ENCODE measurements at regions not wholly inside any gene's neighbourhood (a gene's known extent, or its start where the extent isn't known, plus 50 kb on each side); places are given as distances from the start of the nearest gene placed in this dataset.

DNA sequence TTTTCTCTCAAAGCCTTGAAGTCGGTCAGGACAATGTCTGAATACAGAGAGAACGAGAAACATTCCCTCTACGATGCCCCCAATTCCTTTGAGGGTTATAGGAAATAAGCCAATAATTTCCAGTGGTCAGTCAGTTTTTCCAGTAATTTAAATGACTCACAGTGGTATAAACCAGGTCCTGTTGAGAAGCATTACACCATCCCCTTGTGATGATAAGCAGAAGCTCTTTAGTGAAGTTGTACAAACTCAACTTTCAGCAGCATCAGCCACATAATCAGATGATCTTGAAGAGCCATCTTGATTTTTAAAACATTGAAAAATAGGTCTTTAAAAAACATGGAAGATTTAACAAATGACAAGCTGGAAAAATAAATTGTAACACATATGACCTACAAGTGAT is 173.9 kb upstream of the ZNF462 start:
- Histone ChIP-seq H4K20me1 (ENCODE audit: low read length) (no peaks in the 10 kb centered on the region), H3K27me3 (ENCODE audit: low read length) (no peaks in the 10 kb centered on the region), H3K4me2 (ENCODE audit: low read length) (no peak overlapping the region), H3K9me3 (ENCODE audit: low read length) (no peaks in the 10 kb centered on the region), H2AFZ (ENCODE audit: low read length) (no peak overlapping the region), H3K36me3 (ENCODE audit: low read depth, low read length) (no peaks in the 10 kb centered on the region), H3F3A (ENCODE audit: low read length, unreplicated experiment) (no peaks in the 10 kb centered on the region), H3K9me2 (replicated peaks; ENCODE audit: low read length) (no peaks in the 10 kb centered on the region), H3K4me1 (ENCODE audit: insufficient read depth, low read length) (no peaks in the 10 kb centered on the region), H3K79me2 (ENCODE audit: low read length) (no peaks in the 10 kb centered on the region), H3K4me3 (ENCODE audit: low read length) (no peak overlapping the region), H3K9ac (ENCODE audit: low read length) (no peak overlapping the region), H3K27ac (ENCODE audit: low read length) (no peak overlapping the region)
- intact Hi-C loops (cut with micrococcal nuclease) = no loop called here
- TF ChIP-seq, protein P1, sequence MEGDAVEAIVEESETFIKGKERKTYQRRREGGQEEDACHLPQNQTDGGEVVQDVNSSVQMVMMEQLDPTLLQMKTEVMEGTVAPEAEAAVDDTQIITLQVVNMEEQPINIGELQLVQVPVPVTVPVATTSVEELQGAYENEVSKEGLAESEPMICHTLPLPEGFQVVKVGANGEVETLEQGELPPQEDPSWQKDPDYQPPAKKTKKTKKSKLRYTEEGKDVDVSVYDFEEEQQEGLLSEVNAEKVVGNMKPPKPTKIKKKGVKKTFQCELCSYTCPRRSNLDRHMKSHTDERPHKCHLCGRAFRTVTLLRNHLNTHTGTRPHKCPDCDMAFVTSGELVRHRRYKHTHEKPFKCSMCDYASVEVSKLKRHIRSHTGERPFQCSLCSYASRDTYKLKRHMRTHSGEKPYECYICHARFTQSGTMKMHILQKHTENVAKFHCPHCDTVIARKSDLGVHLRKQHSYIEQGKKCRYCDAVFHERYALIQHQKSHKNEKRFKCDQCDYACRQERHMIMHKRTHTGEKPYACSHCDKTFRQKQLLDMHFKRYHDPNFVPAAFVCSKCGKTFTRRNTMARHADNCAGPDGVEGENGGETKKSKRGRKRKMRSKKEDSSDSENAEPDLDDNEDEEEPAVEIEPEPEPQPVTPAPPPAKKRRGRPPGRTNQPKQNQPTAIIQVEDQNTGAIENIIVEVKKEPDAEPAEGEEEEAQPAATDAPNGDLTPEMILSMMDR (conservative IDR thresholded peaks at IDR 0.05; ENCODE audit: low read depth, low read length) = no peak
- TF ChIP-seq EZH2phosphoT487 (IDR thresholded peaks at IDR 0.05; ENCODE audit: borderline replicate concordance, low read length) (no peak), EZH2 (IDR thresholded peaks at IDR 0.05; ENCODE audit: low read length, unreplicated experiment) (no peak)
- no TSS peak for BruUV-seq (replicated peaks)
- DNase-seq (no peak), ATAC-seq (no peak)
- CTCF ChIA-PET = no interaction called here
- POLR2A ChIA-PET (ENCODE audit: unreplicated experiment) = no interaction called here

GRCh38 chr9:106691627-106692026 is 171.3 kb upstream of the ZNF462 start:
- Histone ChIP-seq H3K9me2 (replicated peaks; ENCODE audit: low read length) (no peaks in the 10 kb centered on the region), H2AFZ (ENCODE audit: low read length) (no peak overlapping the region), H3K27ac (ENCODE audit: low read length) (no peak overlapping the region), H3K4me2 (ENCODE audit: low read length) (no peak overlapping the region), H3K36me3 (ENCODE audit: low read depth, low read length) (no peaks in the 10 kb centered on the region), H3K4me1 (ENCODE audit: insufficient read depth, low read length) (no peaks in the 10 kb centered on the region), H3K79me2 (ENCODE audit: low read length) (no peaks in the 10 kb centered on the region), H3F3A (ENCODE audit: low read length, unreplicated experiment) (no peaks in the 10 kb centered on the region), H3K9me3 (ENCODE audit: low read length) (no peaks in the 10 kb centered on the region), H3K4me3 (ENCODE audit: low read length) (no peak overlapping the region), H3K9ac (ENCODE audit: low read length) (no peak overlapping the region), H3K27me3 (ENCODE audit: low read length) (no peaks in the 10 kb centered on the region), H4K20me1 (ENCODE audit: low read length) (no peaks in the 10 kb centered on the region)
- no peak for ATAC-seq
- intact Hi-C loops (cut with micrococcal nuclease) = no loop called here
- ChIA-PET CTCF (no interaction called here), POLR2A (ENCODE audit: unreplicated experiment) (no interaction called here)
- TF ChIP-seq EZH2phosphoT487 (IDR thresholded peaks at IDR 0.05; ENCODE audit: borderline replicate concordance, low read length) = no peak
- TF ChIP-seq, protein P1 (conservative IDR thresholded peaks at IDR 0.05; ENCODE audit: low read depth, low read length) = no peak
- no peak for TF ChIP-seq EZH2 (IDR thresholded peaks at IDR 0.05; ENCODE audit: low read length, unreplicated experiment)
- DNase-seq = no peak
- no TSS peak for BruUV-seq (replicated peaks)

DNA sequence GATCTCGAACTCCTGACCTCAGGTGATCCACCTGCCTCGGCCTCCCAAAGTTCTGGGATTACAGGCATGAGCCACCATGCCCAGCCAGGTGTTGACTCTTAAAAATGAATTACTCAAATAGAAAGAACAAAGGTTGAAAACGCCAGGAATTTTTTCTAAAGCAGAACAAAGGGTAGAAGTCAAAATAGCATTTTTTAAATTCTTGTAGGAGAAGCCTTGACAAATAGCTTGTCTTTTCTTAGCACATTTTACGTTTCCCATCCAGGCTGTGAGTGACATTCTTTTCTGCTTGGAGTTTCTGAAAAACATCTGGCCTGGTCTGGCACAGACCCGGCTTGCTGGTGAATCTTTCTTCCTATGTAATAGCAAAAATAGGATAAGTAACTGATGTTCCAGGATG is 169.4 kb upstream of the ZNF462 start:
- TF ChIP-seq EZH2phosphoT487 (IDR thresholded peaks at IDR 0.05; ENCODE audit: borderline replicate concordance, low read length) = no peak
- no peak for TF ChIP-seq EZH2 (IDR thresholded peaks at IDR 0.05; ENCODE audit: low read length, unreplicated experiment)
- TF ChIP-seq, protein P1 (conservative IDR thresholded peaks at IDR 0.05; ENCODE audit: low read depth, low read length) = no peak
- no peaks in the 10 kb centered on the region for H3K36me3 ChIP-seq (ENCODE audit: low read depth, low read length)
- no peak overlapping the region for H3K9ac ChIP-seq (ENCODE audit: low read length)
- CTCF ChIA-PET = no interaction called here
- DNase-seq (no peak), ATAC-seq (no peak)
- no peaks in the 10 kb centered on the region for H3F3A ChIP-seq (ENCODE audit: low read length, unreplicated experiment)
- no peaks in the 10 kb centered on the region for H3K79me2 ChIP-seq (ENCODE audit: low read length)
- H2AFZ ChIP-seq (ENCODE audit: low read length) = no peak overlapping the region
- no TSS peak for BruUV-seq (replicated peaks)
- no peak overlapping the region for H3K4me2 ChIP-seq (ENCODE audit: low read length)
- H3K9me2 ChIP-seq (replicated peaks; ENCODE audit: low read length) = no peaks in the 10 kb centered on the region
- H3K9me3 ChIP-seq (ENCODE audit: low read length) = no peaks in the 10 kb centered on the region
- no peak overlapping the region for H3K4me3 ChIP-seq (ENCODE audit: low read length)
- POLR2A ChIA-PET (ENCODE audit: unreplicated experiment) = no interaction called here
- no peak overlapping the region for H3K27ac ChIP-seq (ENCODE audit: low read length)
- no peaks in the 10 kb centered on the region for H3K27me3 ChIP-seq (ENCODE audit: low read length)
- H4K20me1 ChIP-seq (ENCODE audit: low read length) = no peaks in the 10 kb centered on the region
- intact Hi-C loops (cut with micrococcal nuclease) = no loop called here
- no peaks in the 10 kb centered on the region for H3K4me1 ChIP-seq (ENCODE audit: insufficient read depth, low read length)
